ENCODE measurements at regions not wholly inside any gene's neighbourhood (a gene's known extent, or its start where the extent isn't known, plus 50 kb on each side); places are given as distances from the start of the nearest gene placed in this dataset.
"Not testable (repeated sequence)": the region's sequence is repeated elsewhere in the genome, so short reads cannot be mapped to it uniquely, and the experiment has no call there.

DNA sequence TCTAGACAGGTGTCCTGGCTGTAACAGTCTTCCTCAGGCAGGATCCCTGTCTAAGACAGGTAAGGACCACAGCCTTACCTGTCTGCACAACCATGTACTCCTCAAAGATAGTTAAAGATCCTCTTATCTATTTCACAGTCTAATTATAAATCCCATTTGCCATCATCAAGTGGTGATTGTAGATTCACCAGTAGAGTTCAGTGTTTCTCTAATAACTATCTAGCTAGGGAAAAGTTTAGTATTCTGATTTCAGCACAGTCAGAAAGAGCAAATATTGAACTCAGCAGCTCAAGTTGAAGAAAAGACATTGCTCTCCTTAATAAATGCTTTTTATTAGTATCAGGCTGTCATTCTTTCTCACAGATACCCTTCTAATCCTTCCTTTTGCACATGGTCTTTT, 1305.5 kb upstream of the NXPH2 start:
- H3K36me3 ChIP-seq (ENCODE audit: control insufficient read depth, insufficient read depth, low read length), result no peaks in the 10 kb centered on the region
- H3K4me3 ChIP-seq (ENCODE audit: low read depth, low read length), result no peak overlapping the region
- no peaks in the 10 kb centered on the region for H3K27me3 ChIP-seq (ENCODE audit: control insufficient read depth, insufficient read depth, low read length)
- no peak for DNase-seq (ENCODE audit: low read depth)
- TF ChIP-seq CTCF (IDR thresholded peaks at IDR 0.05; ENCODE audit: insufficient read depth, low read length, severe bottlenecking), result no peak
- no peak for FAIRE-seq

- Histone ChIP-seq H3K4me3 (ENCODE audit: low read depth, low read length) (no peak overlapping the region), H3K27me3 (ENCODE audit: control insufficient read depth, insufficient read depth, low read length) (no peaks in the 10 kb centered on the region), H3K36me3 (ENCODE audit: control insufficient read depth, insufficient read depth, low read length) (no peaks in the 10 kb centered on the region)
- TF ChIP-seq CTCF (IDR thresholded peaks at IDR 0.05; ENCODE audit: insufficient read depth, low read length, severe bottlenecking), result no peak
- DNase-seq (ENCODE audit: low read depth) (no peak), FAIRE-seq (no peak)
Observed at GRCh38 chr2:140079038-140079437, 1298.8 kb upstream of the NXPH2 start.

GRCh38 chr2:140076164-140076563, 1296.0 kb upstream of the NXPH2 start:
- H3K27me3 ChIP-seq (ENCODE audit: control insufficient read depth, insufficient read depth, low read length), result no peaks in the 10 kb centered on the region
- DNase-seq (ENCODE audit: low read depth) (no peak), FAIRE-seq (no peak)
- TF ChIP-seq CTCF (IDR thresholded peaks at IDR 0.05; ENCODE audit: insufficient read depth, low read length, severe bottlenecking), result no peak
- no peaks in the 10 kb centered on the region for H3K36me3 ChIP-seq (ENCODE audit: control insufficient read depth, insufficient read depth, low read length)
- H3K4me3 ChIP-seq (ENCODE audit: low read depth, low read length), result no peak overlapping the region

- not testable (repeated sequence) for H3K27me3 ChIP-seq (ENCODE audit: control insufficient read depth, insufficient read depth, low read length); FAIRE-seq; H3K36me3 ChIP-seq (ENCODE audit: control insufficient read depth, insufficient read depth, low read length); H3K4me3 ChIP-seq (ENCODE audit: low read depth, low read length); DNase-seq (ENCODE audit: low read depth)
Observed at GRCh38 chr2:140073763-140074162, 1293.6 kb upstream of the NXPH2 start.

GRCh38 chr2:140067661-140068060, 1287.5 kb upstream of the NXPH2 start:
- Histone ChIP-seq H3K36me3 (ENCODE audit: control insufficient read depth, insufficient read depth, low read length) (no peaks in the 10 kb centered on the region), H3K27me3 (ENCODE audit: control insufficient read depth, insufficient read depth, low read length) (no peaks in the 10 kb centered on the region), H3K4me3 (ENCODE audit: low read depth, low read length) (no peak overlapping the region)
- DNase-seq (ENCODE audit: low read depth) (no peak), FAIRE-seq (no peak)
- no peak for TF ChIP-seq CTCF (IDR thresholded peaks at IDR 0.05; ENCODE audit: insufficient read depth, low read length, severe bottlenecking)

DNA sequence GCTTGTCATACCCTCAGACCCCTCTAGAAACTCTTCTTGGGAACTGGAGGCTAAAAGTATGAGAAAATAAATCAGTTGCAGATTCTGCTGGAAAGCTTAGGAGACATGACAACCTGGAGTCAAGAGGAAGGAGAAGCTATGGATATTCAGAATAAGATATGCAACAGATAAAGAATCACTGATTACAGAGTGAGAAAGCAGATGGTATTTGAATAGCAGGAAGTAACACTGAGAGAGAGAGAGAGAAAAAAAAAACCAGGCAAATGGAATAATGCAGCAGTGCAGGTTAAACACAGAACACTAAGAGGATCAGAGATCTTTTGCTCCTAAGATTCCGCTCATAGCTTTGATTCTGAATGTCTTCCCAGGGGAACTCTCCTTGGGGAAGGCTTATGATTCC, 1284.1 kb upstream of the NXPH2 start:
- Histone ChIP-seq H3K27me3 (ENCODE audit: control insufficient read depth, insufficient read depth, low read length) (no peaks in the 10 kb centered on the region), H3K36me3 (ENCODE audit: control insufficient read depth, insufficient read depth, low read length) (no peaks in the 10 kb centered on the region), H3K4me3 (ENCODE audit: low read depth, low read length) (no peak overlapping the region)
- DNase-seq (ENCODE audit: low read depth), result no peak
- FAIRE-seq, result no peak
- TF ChIP-seq CTCF (IDR thresholded peaks at IDR 0.05; ENCODE audit: insufficient read depth, low read length, severe bottlenecking), result no peak
